ENCODE measurements at regions not wholly inside any gene's neighbourhood (a gene's known extent, or its start where the extent isn't known, plus 50 kb on each side); places are given as distances from the start of the nearest gene placed in this dataset.

DNA sequence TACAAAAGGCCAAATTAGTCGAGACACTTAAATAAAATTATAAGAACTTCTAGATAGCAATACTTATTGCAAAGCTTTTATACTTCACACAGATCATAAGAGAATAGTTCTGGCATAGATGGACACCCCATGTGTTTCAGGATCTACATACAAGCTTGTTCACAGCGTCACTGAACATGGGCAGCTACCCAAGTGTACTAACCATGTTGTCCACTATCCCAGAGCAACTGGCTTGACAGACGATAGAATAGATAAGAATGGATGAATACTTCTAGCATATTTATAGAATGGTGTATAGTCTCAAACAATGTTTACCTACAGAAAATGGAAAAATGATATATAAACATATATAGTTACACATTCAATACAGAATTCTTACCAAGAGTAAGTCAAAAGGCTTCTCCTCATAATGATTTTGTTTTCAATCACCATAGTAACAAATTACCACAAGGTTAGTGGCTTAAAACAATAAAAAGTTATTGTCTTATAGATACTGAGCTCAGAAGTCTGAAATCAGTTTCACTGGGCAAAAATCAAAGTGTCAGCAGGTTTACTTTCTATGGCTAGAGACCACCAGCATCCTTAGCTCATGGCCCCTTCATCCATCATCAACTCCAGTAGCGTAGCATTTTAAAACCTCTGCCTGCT, 446.7 kb downstream of the DMRTA1 start:
- TF ChIP-seq, protein P1, sequence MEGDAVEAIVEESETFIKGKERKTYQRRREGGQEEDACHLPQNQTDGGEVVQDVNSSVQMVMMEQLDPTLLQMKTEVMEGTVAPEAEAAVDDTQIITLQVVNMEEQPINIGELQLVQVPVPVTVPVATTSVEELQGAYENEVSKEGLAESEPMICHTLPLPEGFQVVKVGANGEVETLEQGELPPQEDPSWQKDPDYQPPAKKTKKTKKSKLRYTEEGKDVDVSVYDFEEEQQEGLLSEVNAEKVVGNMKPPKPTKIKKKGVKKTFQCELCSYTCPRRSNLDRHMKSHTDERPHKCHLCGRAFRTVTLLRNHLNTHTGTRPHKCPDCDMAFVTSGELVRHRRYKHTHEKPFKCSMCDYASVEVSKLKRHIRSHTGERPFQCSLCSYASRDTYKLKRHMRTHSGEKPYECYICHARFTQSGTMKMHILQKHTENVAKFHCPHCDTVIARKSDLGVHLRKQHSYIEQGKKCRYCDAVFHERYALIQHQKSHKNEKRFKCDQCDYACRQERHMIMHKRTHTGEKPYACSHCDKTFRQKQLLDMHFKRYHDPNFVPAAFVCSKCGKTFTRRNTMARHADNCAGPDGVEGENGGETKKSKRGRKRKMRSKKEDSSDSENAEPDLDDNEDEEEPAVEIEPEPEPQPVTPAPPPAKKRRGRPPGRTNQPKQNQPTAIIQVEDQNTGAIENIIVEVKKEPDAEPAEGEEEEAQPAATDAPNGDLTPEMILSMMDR (IDR thresholded peaks at IDR 0.05; ENCODE audit: insufficient read depth, low read length, poor library complexity, severe bottlenecking) = no peak
- no peak for TF ChIP-seq EZH2phosphoT487 (conservative IDR thresholded peaks at IDR 0.05; ENCODE audit: low read length)

All from SU-DHL-6 (cell line).